ENCODE measurements at regions not wholly inside any gene's neighbourhood (a gene's known extent, or its start where the extent isn't known, plus 50 kb on each side); places are given as distances from the start of the nearest gene placed in this dataset.

- Histone ChIP-seq H3K36me3 (no peaks in the 10 kb centered on the region), H3K27ac (no peak overlapping the region), H3K4me3 (no peak overlapping the region), H3K27me3 (no peaks in the 10 kb centered on the region), H3K9me3 (no peaks in the 10 kb centered on the region), H3K4me1 (no peaks in the 10 kb centered on the region), H3K9ac (ENCODE audit: low read depth in 2 of 2, low read length in 2 of 2) (no peak overlapping the region)
- intact Hi-C loops (cut with DNase I): no loop called here
- DNase-seq: no peak
- no peak for TF ChIP-seq CTCF (IDR thresholded peaks at IDR 0.05)
Measured at GRCh38 chr18:42264497-42264896, 309.5 kb downstream of the PIK3C3 start.

GRCh38 chr18:42268186-42268725 lies 313.2 kb downstream of the PIK3C3 start:
- H3K9me3 ChIP-seq: no peaks in the 10 kb centered on the region
- DNase-seq: no peak
- no peak overlapping the region for H3K9ac ChIP-seq (ENCODE audit: low read depth in 2 of 2, low read length in 2 of 2)
- H3K27ac ChIP-seq: no peak overlapping the region
- H3K4me1 ChIP-seq: no peaks in the 10 kb centered on the region
- H3K36me3 ChIP-seq: no peaks in the 10 kb centered on the region
- intact Hi-C loops (cut with DNase I): no loop called here
- no peak for TF ChIP-seq CTCF (IDR thresholded peaks at IDR 0.05)
- no peak overlapping the region for H3K4me3 ChIP-seq
- H3K27me3 ChIP-seq: no peaks in the 10 kb centered on the region

DNA sequence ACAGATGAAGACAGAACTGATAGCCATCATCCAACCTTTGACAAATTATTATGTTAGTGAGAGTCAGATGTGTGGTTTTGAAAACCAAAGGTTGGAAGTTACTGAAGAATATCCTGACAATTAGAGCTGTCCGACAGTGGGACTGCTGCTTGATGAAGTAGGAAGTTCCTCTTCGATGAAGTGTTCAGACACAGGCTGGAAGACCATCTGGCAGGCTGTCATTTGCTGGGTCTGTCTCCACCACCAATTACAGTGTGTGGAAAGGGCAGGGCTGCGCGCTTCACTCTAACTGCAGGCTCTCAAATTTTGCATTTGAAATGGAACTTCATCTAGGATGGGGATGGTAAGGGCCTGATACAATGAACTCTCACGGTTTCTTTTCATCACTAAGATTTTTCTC lies 313.8 kb downstream of the PIK3C3 start:
- H3K4me1 ChIP-seq: no peaks in the 10 kb centered on the region
- DNase-seq: no peak
- no peak overlapping the region for H3K9ac ChIP-seq (ENCODE audit: low read depth in 2 of 2, low read length in 2 of 2)
- intact Hi-C loops (cut with DNase I): no loop called here
- no peak for TF ChIP-seq CTCF (IDR thresholded peaks at IDR 0.05)
- H3K36me3 ChIP-seq: no peaks in the 10 kb centered on the region
- H3K9me3 ChIP-seq: no peaks in the 10 kb centered on the region
- no peak overlapping the region for H3K4me3 ChIP-seq
- H3K27ac ChIP-seq: no peak overlapping the region
- no peaks in the 10 kb centered on the region for H3K27me3 ChIP-seq

DNA sequence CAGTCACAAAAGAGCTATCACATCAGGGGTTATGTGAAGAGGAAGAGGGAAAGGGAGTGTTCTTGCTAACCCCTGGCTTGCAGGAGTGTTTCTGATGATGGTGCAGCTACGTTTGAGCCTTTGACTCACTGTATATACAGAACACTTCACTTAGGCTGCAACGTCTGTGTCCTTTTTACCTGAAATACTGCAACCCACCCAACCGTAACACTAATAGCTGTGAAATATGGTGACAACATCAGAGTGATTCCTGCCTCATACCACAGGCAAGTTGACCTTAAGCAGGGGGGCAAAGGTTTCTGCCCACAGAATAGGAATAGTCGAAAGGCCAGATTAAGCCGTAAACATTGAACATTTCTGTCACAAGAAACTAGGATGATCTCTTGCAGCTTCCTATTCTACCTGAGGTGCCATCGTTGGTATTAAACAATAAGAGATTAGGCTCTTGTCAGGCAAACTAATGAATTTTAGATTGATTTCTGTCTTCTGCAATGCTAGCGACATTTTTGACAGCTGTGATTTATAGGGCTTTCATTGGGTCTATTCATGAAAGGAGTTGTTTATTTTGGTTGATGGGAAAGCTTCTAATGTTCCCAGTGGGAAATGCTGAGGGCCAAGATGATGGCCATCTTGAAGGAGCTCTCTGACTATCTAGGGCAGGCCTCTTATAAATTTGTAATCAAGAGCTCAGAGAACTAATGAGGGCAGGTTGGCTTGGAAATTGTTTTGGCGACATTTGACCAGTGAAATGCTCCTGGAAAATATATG lies 316.8 kb downstream of the PIK3C3 start:
- intact Hi-C loops (cut with DNase I): no loop called here
- Histone ChIP-seq H3K36me3 (no peaks in the 10 kb centered on the region), H3K4me3 (no peak overlapping the region), H3K9ac (ENCODE audit: low read depth in 2 of 2, low read length in 2 of 2) (no peak overlapping the region), H3K27me3 (no peaks in the 10 kb centered on the region), H3K9me3 (no peaks in the 10 kb centered on the region), H3K4me1 (peaks cover 4% of the 10 kb centered on the region), H3K27ac (no peak overlapping the region)
- no peak for DNase-seq
- no peak for TF ChIP-seq CTCF (IDR thresholded peaks at IDR 0.05)

DNA sequence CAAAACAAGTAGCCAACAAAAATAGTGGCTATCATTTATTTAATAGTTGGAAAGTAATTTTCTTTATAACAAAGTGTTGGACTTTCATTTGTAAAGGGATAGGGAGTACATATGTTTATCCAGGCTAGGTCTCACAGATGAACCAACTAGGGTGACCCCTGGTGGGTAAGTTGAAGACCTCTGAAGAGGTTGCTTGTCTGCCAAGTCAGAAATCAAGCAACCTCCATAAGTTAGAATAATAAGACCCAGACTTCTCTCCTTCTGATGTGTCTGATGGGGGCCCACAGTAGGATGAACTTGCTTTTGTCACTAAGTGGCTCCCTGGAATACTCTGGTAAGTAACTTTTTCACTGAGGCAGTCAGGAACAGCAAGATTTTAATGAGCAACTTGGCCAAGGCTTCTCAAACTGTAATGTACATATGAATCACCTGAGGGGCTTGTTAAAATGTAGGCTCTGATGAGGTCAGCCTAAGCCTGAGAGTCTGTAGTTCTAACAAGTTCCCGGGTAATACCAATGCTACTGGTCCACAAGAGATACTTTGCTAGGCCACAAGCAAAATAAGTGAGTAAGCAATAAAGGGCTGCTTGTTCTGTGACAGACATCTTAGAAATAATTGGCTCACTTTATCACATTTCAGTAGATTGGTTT lies 319.6 kb downstream of the PIK3C3 start:
- intact Hi-C loops (cut with DNase I): no loop called here
- H3K9ac ChIP-seq (ENCODE audit: low read depth in 2 of 2, low read length in 2 of 2): no peak overlapping the region
- H3K27ac ChIP-seq: no peak overlapping the region
- TF ChIP-seq CTCF (IDR thresholded peaks at IDR 0.05): no peak
- H3K4me1 ChIP-seq: peaks cover 4% of the 10 kb centered on the region
- no peak overlapping the region for H3K4me3 ChIP-seq
- H3K27me3 ChIP-seq: no peaks in the 10 kb centered on the region
- no peak for DNase-seq
- no peaks in the 10 kb centered on the region for H3K36me3 ChIP-seq
- no peaks in the 10 kb centered on the region for H3K9me3 ChIP-seq
